ENCODE measurements at regions not wholly inside any gene's neighbourhood (a gene's known extent, or its start where the extent isn't known, plus 50 kb on each side); places are given as distances from the start of the nearest gene placed in this dataset.
A peak's percentile ranks its signal among the peaks of the same experiment; 100 is the strongest.

DNA sequence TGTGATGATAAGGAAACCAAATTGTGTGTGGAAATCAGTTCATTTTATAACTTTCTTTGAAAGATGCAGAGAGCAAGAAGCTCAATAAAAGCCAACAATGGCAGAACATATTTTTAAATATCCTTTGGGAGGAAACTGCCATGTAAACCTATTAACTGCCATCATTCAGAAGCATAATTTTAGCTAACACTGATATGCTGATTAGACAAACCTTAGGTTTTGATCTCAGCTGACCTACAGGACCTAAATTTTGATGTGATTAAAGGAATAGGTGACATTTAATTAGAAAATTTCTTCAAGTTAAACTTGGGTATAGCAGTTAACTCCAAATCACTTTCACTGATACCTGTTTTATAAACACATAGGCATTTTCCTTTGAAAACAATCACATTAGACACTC, 187.1 kb downstream of the TFAP2B start:
- Histone ChIP-seq H3K9me3 (ENCODE audit: low read length) (no peaks in the 10 kb centered on the region), H3K27ac (ENCODE audit: extremely low read length, insufficient read depth, low read length) (no peak overlapping the region), H2AFZ (ENCODE audit: low read length) (no peak overlapping the region), H3K79me2 (ENCODE audit: insufficient read depth, low read length) (no peaks in the 10 kb centered on the region), H3K9ac (ENCODE audit: insufficient read depth, low read depth, low read length) (no peak overlapping the region), H4K20me1 (ENCODE audit: insufficient read depth, low read length) (no peaks in the 10 kb centered on the region), H3K4me1 (ENCODE audit: insufficient read depth, low read length) (0 out of 2 replicates have a peak, but pooled peaks cover 5% of the 10 kb centered on the region), H3K4me3 (replicated peaks in 1 of 3; ENCODE audit: insufficient read depth in 1 of 3, low read depth in 2 of 3, low read length in 3 of 3) (no peak overlapping the region), H3K4me2 (ENCODE audit: low read depth, low read length) (no peak overlapping the region), H3K27me3 (ENCODE audit: control insufficient read depth in 1 of 2, insufficient read depth in 2 of 2, low read length in 2 of 2) (no peaks in the 10 kb centered on the region), H3K36me3 (replicated peaks in 1 of 2; ENCODE audit: control insufficient read depth in 1 of 2, insufficient read depth in 2 of 2, low read length in 2 of 2) (no peaks in the 10 kb centered on the region)
- DNase-seq (ENCODE audit: low spot score) (no peak), FAIRE-seq (no peak), ATAC-seq (no peak)
- BruUV-seq (replicated peaks), result no TSS peak
- in situ Hi-C loops (cut with HindIII; ENCODE audit: extremely low pct_ligation_motif_present, low pct_unique_long_range_greater_than_20kb), result no loop called here
- ChIA-PET POLR2A (no interaction called here), CTCF (ENCODE audit: low intra/inter-chr PET ratio, low total read pairs) (no interaction called here)
- intact Hi-C loops (cut with micrococcal nuclease; ENCODE audit: unreplicated experiment), result no loop called here
- TF ChIP-seq ZNF496 (CRISPR knock-in tag; IDR thresholded peaks at IDR 0.05; ENCODE audit: insufficient replicate concordance) (no peak), TCF12 (IDR thresholded peaks at IDR 0.05) (no peak), TCF12 (CRISPR knock-in tag; IDR thresholded peaks at IDR 0.05) (no peak), ETV6 (CRISPR knock-in tag; conservative IDR thresholded peaks at IDR 0.05) (no peak), ZFX (CRISPR knock-in tag; IDR thresholded peaks at IDR 0.05; ENCODE audit: low read depth) (no peak), ZKSCAN5 (CRISPR knock-in tag; IDR thresholded peaks at IDR 0.05) (no peak), NR0B2 (CRISPR knock-in tag; IDR thresholded peaks at IDR 0.05) (no peak), FLYWCH1 (CRISPR knock-in tag; IDR thresholded peaks at IDR 0.05) (no peak), MAFF (IDR thresholded peaks at IDR 0.05; ENCODE audit: low read depth, low read length) (0 out of 2 replicates have a peak, but pooled peaks have one; percentile 19), ZNF20 (CRISPR knock-in tag; IDR thresholded peaks at IDR 0.05) (no peak), MAFK (conservative IDR thresholded peaks at IDR 0.05 in 1 of 2, IDR thresholded peaks at IDR 0.05 in 1 of 2; ENCODE audit: low read length in 2 of 2) (peak in 1 of 2 experiments; percentile 42; a peak in 3 of 4 replicates), ATM (IDR thresholded peaks at IDR 0.05; ENCODE audit: borderline replicate concordance) (no peak), ZNF331 (CRISPR knock-in tag; IDR thresholded peaks at IDR 0.05) (no peak), SNAPC2 (CRISPR knock-in tag; IDR thresholded peaks at IDR 0.05) (no peak)
- TF ChIP-seq, protein P1, sequence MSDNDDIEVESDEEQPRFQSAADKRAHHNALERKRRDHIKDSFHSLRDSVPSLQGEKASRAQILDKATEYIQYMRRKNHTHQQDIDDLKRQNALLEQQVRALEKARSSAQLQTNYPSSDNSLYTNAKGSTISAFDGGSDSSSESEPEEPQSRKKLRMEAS (IDR thresholded peaks at IDR 0.05), result no peak
- TF ChIP-seq, protein P2, sequence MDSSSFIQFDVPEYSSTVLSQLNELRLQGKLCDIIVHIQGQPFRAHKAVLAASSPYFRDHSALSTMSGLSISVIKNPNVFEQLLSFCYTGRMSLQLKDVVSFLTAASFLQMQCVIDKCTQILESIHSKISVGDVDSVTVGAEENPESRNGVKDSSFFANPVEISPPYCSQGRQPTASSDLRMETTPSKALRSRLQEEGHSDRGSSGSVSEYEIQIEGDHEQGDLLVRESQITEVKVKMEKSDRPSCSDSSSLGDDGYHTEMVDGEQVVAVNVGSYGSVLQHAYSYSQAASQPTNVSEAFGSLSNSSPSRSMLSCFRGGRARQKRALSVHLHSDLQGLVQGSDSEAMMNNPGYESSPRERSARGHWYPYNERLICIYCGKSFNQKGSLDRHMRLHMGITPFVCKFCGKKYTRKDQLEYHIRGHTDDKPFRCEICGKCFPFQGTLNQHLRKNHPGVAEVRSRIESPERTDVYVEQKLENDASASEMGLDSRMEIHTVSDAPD (CRISPR knock-in tag; IDR thresholded peaks at IDR 0.05), result no peak
